ENCODE measurements at regions not wholly inside any gene's neighbourhood (a gene's known extent, or its start where the extent isn't known, plus 50 kb on each side); places are given as distances from the start of the nearest gene placed in this dataset.
A peak's percentile ranks its signal among the peaks of the same experiment; 100 is the strongest.

GRCh38 chr6:80460257-80460865, 353.9 kb downstream of the BCKDHB start:
- POLR2A ChIA-PET = no interaction called here
- TF ChIP-seq ZNF664 (tag by site-specific recombination; IDR thresholded peaks at IDR 0.05) = no peak
- TF ChIP-seq ZSCAN23 (tag by site-specific recombination; IDR thresholded peaks at IDR 0.05) = no peak
- H3K36me3 ChIP-seq (ENCODE audit: control insufficient read depth in 2 of 2, insufficient read depth in 1 of 2, low read length in 2 of 2) = no peaks in the 10 kb centered on the region
- H3K4me3 ChIP-seq (ENCODE audit: low read depth, low read length) = no peak overlapping the region
- H3K27ac ChIP-seq (ENCODE audit: extremely low read depth, low read depth, low read length) = no peak overlapping the region
- peaks cover 4% of the 10 kb centered on the region; the same call in 1 of the 2 replicates for H3K4me1 ChIP-seq (ENCODE audit: control insufficient read depth, insufficient read depth, low read length)
- CTCF ChIA-PET = interaction anchor here (0.5 to 0.7 kb wide), 2 partner anchors 126 to 1302 kb away, joined by 4 to 6 read pairs; no protein-coding TSS in a partner anchor
- H3K9me3 ChIP-seq (ENCODE audit: control insufficient read depth, insufficient read depth, low read depth, low read length) = no peaks in the 10 kb centered on the region

GRCh38 chr6:80457439-80457933, 351.0 kb downstream of the BCKDHB start:
- Histone ChIP-seq H3K4me3 (ENCODE audit: low read depth, low read length) (no peak overlapping the region), H3K36me3 (ENCODE audit: control insufficient read depth in 2 of 2, insufficient read depth in 1 of 2, low read length in 2 of 2) (no peaks in the 10 kb centered on the region), H3K4me1 (ENCODE audit: control insufficient read depth, insufficient read depth, low read length) (peaks cover 4% of the 10 kb centered on the region; the same call in 1 of the 2 replicates), H3K27ac (ENCODE audit: extremely low read depth, low read depth, low read length) (no peak overlapping the region), H3K9me3 (ENCODE audit: control insufficient read depth, insufficient read depth, low read depth, low read length) (no peaks in the 10 kb centered on the region)
- ChIA-PET CTCF (interaction anchor here (0.5 to 1.6 kb wide), 11 partner anchors 11 to 325 kb away, joined by 3 to 11 read pairs (median 3); no protein-coding TSS in a partner anchor), POLR2A (no interaction called here)
- TF ChIP-seq ZSCAN16 (tag by site-specific recombination; IDR thresholded peaks at IDR 0.05) (0 out of 2 replicates have a peak, but pooled peaks have one; percentile 51), ZNF654 (tag by site-specific recombination; IDR thresholded peaks at IDR 0.05; ENCODE audit: low read depth) (peak; percentile 27; the same call in 1 of the 2 replicates), ZNF530 (tag by site-specific recombination; IDR thresholded peaks at IDR 0.05; ENCODE audit: low read depth) (no peak), SCRT1 (tag by site-specific recombination; IDR thresholded peaks at IDR 0.05; ENCODE audit: borderline replicate concordance) (peak; percentile 56; the same call in 1 of the 2 replicates), SCRT2 (tag by site-specific recombination; IDR thresholded peaks at IDR 0.05) (peak; percentile 92), ZNF600 (tag by site-specific recombination; IDR thresholded peaks at IDR 0.05) (no peak)

- ChIA-PET POLR2A (no interaction called here), CTCF (interaction anchor here (0.7 to 1.6 kb wide), 7 partner anchors 18 to 324 kb away, joined by 3 to 11 read pairs (median 3); no protein-coding TSS in a partner anchor)
- H3K4me1 ChIP-seq (ENCODE audit: control insufficient read depth, insufficient read depth, low read length) = peaks cover 4% of the 10 kb centered on the region; the same call in 1 of the 2 replicates
- TF ChIP-seq ZNF692 (tag by site-specific recombination; IDR thresholded peaks at IDR 0.05) (no peak), ZNF561 (tag by site-specific recombination; IDR thresholded peaks at IDR 0.05; ENCODE audit: borderline replicate concordance) (no peak), CTCF (tag by site-specific recombination; IDR thresholded peaks at IDR 0.05) (no peak), AEBP2 (tag by site-specific recombination; IDR thresholded peaks at IDR 0.05; ENCODE audit: borderline replicate concordance) (no peak), ZBTB26 (tag by site-specific recombination; optimal IDR thresholded peaks at IDR 0.05) (no peak), ZNF16 (tag by site-specific recombination; IDR thresholded peaks at IDR 0.05; ENCODE audit: low read depth) (no peak), ZNF473 (tag by site-specific recombination; IDR thresholded peaks at IDR 0.05) (no peak), BCL6B (tag by site-specific recombination; IDR thresholded peaks at IDR 0.05) (no peak), ZNF157 (tag by site-specific recombination; IDR thresholded peaks at IDR 0.05) (no peak)
- H3K36me3 ChIP-seq (ENCODE audit: control insufficient read depth in 2 of 2, insufficient read depth in 1 of 2, low read length in 2 of 2) = no peaks in the 10 kb centered on the region
- no peak overlapping the region for H3K27ac ChIP-seq (ENCODE audit: extremely low read depth, low read depth, low read length)
- no peaks in the 10 kb centered on the region for H3K9me3 ChIP-seq (ENCODE audit: control insufficient read depth, insufficient read depth, low read depth, low read length)
- no peak overlapping the region for H3K4me3 ChIP-seq (ENCODE audit: low read depth, low read length)
Observed at GRCh38 chr6:80456724-80457438, 350.4 kb downstream of the BCKDHB start.
